ENCODE measurements at regions not wholly inside any gene's neighbourhood (a gene's known extent, or its start where the extent isn't known, plus 50 kb on each side); places are given as distances from the start of the nearest gene placed in this dataset.
A peak's percentile ranks its signal among the peaks of the same experiment; 100 is the strongest.

GRCh38 chr4:38298868-38299713 is 338.9 kb downstream of the PTTG2 start (continued):
- TF ChIP-seq, protein P1, sequence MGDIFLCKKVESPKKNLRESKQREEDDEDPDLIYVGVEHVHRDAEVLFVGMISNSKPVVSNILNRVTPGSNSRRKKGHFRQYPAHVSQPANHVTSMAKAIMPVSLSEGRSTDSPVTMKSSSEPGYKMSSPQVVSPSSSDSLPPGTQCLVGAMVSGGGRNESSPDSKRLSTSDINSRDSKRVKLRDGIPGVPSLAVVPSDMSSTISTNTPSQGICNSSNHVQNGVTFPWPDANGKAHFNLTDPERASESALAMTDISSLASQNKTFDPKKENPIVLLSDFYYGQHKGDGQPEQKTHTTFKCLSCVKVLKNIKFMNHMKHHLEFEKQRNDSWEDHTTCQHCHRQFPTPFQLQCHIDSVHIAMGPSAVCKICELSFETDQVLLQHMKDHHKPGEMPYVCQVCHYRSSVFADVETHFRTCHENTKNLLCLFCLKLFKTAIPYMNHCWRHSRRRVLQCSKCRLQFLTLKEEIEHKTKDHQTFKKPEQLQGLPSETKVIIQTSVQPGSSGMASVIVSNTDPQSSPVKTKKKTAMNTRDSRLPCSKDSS (IDR thresholded peaks at IDR 0.05; ENCODE audit: low read depth, partially characterized antibody) = peak; percentile 94
- peak; percentile 94 for TF ChIP-seq HLTF (IDR thresholded peaks at IDR 0.05)
- TF ChIP-seq CBFB (CRISPR knock-in tag; IDR thresholded peaks at IDR 0.05) = no peak
- 0 out of 4 replicates have a peak, but pooled peaks have one; percentile 6 to 7 for TF ChIP-seq RAD21 (CRISPR knock-in tag; conservative IDR thresholded peaks at IDR 0.05 in 1 of 2, IDR thresholded peaks at IDR 0.05 in 1 of 2)
- TF ChIP-seq EP400 (IDR thresholded peaks at IDR 0.05) = peak; percentile 20; the same call in 1 of the 2 replicates
- 0 out of 2 replicates have a peak, but pooled peaks have one; percentile 23 for TF ChIP-seq LEF1 (IDR thresholded peaks at IDR 0.05)
- TF ChIP-seq NFRKB (IDR thresholded peaks at IDR 0.05; ENCODE audit: low read depth) = 0 out of 2 replicates have a peak, but pooled peaks have one; percentile 22
- TF ChIP-seq RBM14 (IDR thresholded peaks at IDR 0.05; ENCODE audit: borderline replicate concordance, insufficient read depth, low read depth, low read length) = no peak
- peak; percentile 88 for TF ChIP-seq ZNF280B (CRISPR knock-in tag; IDR thresholded peaks at IDR 0.05)
- no peak for TF ChIP-seq LCOR (CRISPR knock-in tag; IDR thresholded peaks at IDR 0.05)
- TF ChIP-seq, protein P2, sequence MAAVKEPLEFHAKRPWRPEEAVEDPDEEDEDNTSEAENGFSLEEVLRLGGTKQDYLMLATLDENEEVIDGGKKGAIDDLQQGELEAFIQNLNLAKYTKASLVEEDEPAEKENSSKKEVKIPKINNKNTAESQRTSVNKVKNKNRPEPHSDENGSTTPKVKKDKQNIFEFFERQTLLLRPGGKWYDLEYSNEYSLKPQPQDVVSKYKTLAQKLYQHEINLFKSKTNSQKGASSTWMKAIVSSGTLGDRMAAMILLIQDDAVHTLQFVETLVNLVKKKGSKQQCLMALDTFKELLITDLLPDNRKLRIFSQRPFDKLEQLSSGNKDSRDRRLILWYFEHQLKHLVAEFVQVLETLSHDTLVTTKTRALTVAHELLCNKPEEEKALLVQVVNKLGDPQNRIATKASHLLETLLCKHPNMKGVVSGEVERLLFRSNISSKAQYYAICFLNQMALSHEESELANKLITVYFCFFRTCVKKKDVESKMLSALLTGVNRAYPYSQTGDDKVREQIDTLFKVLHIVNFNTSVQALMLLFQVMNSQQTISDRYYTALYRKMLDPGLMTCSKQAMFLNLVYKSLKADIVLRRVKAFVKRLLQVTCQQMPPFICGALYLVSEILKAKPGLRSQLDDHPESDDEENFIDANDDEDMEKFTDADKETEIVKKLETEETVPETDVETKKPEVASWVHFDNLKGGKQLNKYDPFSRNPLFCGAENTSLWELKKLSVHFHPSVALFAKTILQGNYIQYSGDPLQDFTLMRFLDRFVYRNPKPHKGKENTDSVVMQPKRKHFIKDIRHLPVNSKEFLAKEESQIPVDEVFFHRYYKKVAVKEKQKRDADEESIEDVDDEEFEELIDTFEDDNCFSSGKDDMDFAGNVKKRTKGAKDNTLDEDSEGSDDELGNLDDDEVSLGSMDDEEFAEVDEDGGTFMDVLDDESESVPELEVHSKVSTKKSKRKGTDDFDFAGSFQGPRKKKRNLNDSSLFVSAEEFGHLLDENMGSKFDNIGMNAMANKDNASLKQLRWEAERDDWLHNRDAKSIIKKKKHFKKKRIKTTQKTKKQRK (IDR thresholded peaks at IDR 0.05; ENCODE audit: borderline replicate concordance, low read depth, low read length) = peak; percentile 11; the same call in 1 of the 2 replicates
- TF ChIP-seq TAF15 (IDR thresholded peaks at IDR 0.05; ENCODE audit: low read depth, low read length) = no peak

Measured in K562 (cell line).